Activated T-helper 17 cell treated with anti-CD3 and anti-CD28 coated beads, Interleukin-2, amount 50 U/mL, for 72 hours (primary cell): ENCODE measurements at regions not wholly inside any gene's neighbourhood (a gene's known extent, or its start where the extent isn't known, plus 50 kb on each side); places are given as distances from the start of the nearest gene placed in this dataset.

Source experiments
- ATAC-seq: fragments of 150-1000 bp; cut with Tn5 transposase; replicated peaks from 2 replicates; pipeline ENCODE4 v1.10.0; 2021; ENCODE audit warnings: mild to moderate bottlenecking, moderate library complexity
- H3K27ac Mint-ChIP-seq: one replicate; pipeline ENCODE4 v1.8.0; 2022; ENCODE audit warnings: mixed read lengths
- H3K27me3 Mint-ChIP-seq: one replicate; pipeline ENCODE4 v1.8.0; 2022; ENCODE audit warnings: mixed read lengths
- H3K36me3 Mint-ChIP-seq: one replicate; pipeline ENCODE4 v1.8.0; 2022; ENCODE audit warnings: low read depth, mild to moderate bottlenecking, mixed read lengths
- H3K4me1 Mint-ChIP-seq: one replicate; pipeline ENCODE4 v1.8.0; 2022; ENCODE audit warnings: mixed read lengths
- H3K4me3 Mint-ChIP-seq: one replicate; pipeline ENCODE4 v1.8.0; 2022; ENCODE audit warnings: mild to moderate bottlenecking, mixed read lengths
- H3K9me3 Mint-ChIP-seq: one replicate; pipeline ENCODE4 v1.8.0; 2022; ENCODE audit warnings: mixed read lengths

- H3K9me3 Mint-ChIP-seq: peaks cover 6% of the 10 kb centered on the region
- no peak for ATAC-seq
- no peak overlapping the region for H3K4me3 Mint-ChIP-seq
- peaks cover 7% of the 10 kb centered on the region for H3K27me3 Mint-ChIP-seq
- H3K27ac Mint-ChIP-seq: no peak overlapping the region
- no peaks in the 10 kb centered on the region for H3K36me3 Mint-ChIP-seq
- no peaks in the 10 kb centered on the region for H3K4me1 Mint-ChIP-seq
These were observed 437.7 kb upstream of the ZNF507 start for GRCh38 chr19:31907661-31908060.

- Mint-ChIP-seq H3K9me3 (peaks cover 6% of the 10 kb centered on the region), H3K4me1 (no peaks in the 10 kb centered on the region), H3K4me3 (no peak overlapping the region), H3K27me3 (peaks cover 7% of the 10 kb centered on the region), H3K27ac (no peak overlapping the region), H3K36me3 (no peaks in the 10 kb centered on the region)
- no peak for ATAC-seq
These were observed 437.3 kb upstream of the ZNF507 start for GRCh38 chr19:31908080-31908479.

- no peaks in the 10 kb centered on the region for H3K36me3 Mint-ChIP-seq
- ATAC-seq: no peak
These were observed 436.7 kb upstream of the ZNF507 start for GRCh38 chr19:31908496-31909225.

GRCh38 chr19:31910224-31910623 is 435.2 kb upstream of the ZNF507 start:
- H3K4me3 Mint-ChIP-seq: no peak overlapping the region
- no peaks in the 10 kb centered on the region for H3K4me1 Mint-ChIP-seq
- H3K27ac Mint-ChIP-seq: no peak overlapping the region
- peaks cover 3% of the 10 kb centered on the region for H3K9me3 Mint-ChIP-seq
- no peaks in the 10 kb centered on the region for H3K27me3 Mint-ChIP-seq
- no peak for ATAC-seq
- no peaks in the 10 kb centered on the region for H3K36me3 Mint-ChIP-seq

More at GRCh38 chr19:31908496-31909225, 436.7 kb upstream of the ZNF507 start:
- no peak overlapping the region for H3K4me3 Mint-ChIP-seq
- no peaks in the 10 kb centered on the region for H3K4me1 Mint-ChIP-seq
- H3K27me3 Mint-ChIP-seq: peaks cover 5% of the 10 kb centered on the region
- no peak overlapping the region for H3K27ac Mint-ChIP-seq
- H3K9me3 Mint-ChIP-seq: peaks cover 5% of the 10 kb centered on the region

GRCh38 chr19:31911577-31911976 is 433.8 kb upstream of the ZNF507 start:
- Mint-ChIP-seq H3K27me3 (no peaks in the 10 kb centered on the region), H3K9me3 (no peaks in the 10 kb centered on the region), H3K36me3 (no peaks in the 10 kb centered on the region), H3K27ac (no peak overlapping the region), H3K4me1 (no peaks in the 10 kb centered on the region), H3K4me3 (no peak overlapping the region)
- ATAC-seq: no peak

- Mint-ChIP-seq H3K27ac (no peak overlapping the region), H3K9me3 (no peaks in the 10 kb centered on the region), H3K4me3 (no peak overlapping the region), H3K4me1 (no peaks in the 10 kb centered on the region), H3K36me3 (no peaks in the 10 kb centered on the region), H3K27me3 (no peaks in the 10 kb centered on the region)
- ATAC-seq: no peak
These were observed 432.2 kb upstream of the ZNF507 start for GRCh38 chr19:31913103-31913661.

- H3K4me3 Mint-ChIP-seq: no peak overlapping the region
- no peaks in the 10 kb centered on the region for H3K27me3 Mint-ChIP-seq
- peaks cover 9% of the 10 kb centered on the region for H3K9me3 Mint-ChIP-seq
- no peaks in the 10 kb centered on the region for H3K4me1 Mint-ChIP-seq
- no peak for ATAC-seq
- H3K27ac Mint-ChIP-seq: no peak overlapping the region
- no peaks in the 10 kb centered on the region for H3K36me3 Mint-ChIP-seq
These were observed 415.0 kb upstream of the ZNF507 start for GRCh38 chr19:31930401-31930800.

- peaks cover 17% of the 10 kb centered on the region for H3K9me3 Mint-ChIP-seq
- H3K4me3 Mint-ChIP-seq: no peak overlapping the region
- H3K4me1 Mint-ChIP-seq: no peaks in the 10 kb centered on the region
- peaks cover 14% of the 10 kb centered on the region for H3K27me3 Mint-ChIP-seq
- no peak overlapping the region for H3K27ac Mint-ChIP-seq
- ATAC-seq: no peak
- no peaks in the 10 kb centered on the region for H3K36me3 Mint-ChIP-seq
These were observed 407.4 kb upstream of the ZNF507 start for GRCh38 chr19:31937983-31938382.

- Mint-ChIP-seq H3K9me3 (peaks cover 17% of the 10 kb centered on the region), H3K36me3 (no peaks in the 10 kb centered on the region), H3K27me3 (peaks cover 14% of the 10 kb centered on the region), H3K27ac (no peak overlapping the region), H3K4me1 (no peaks in the 10 kb centered on the region), H3K4me3 (no peak overlapping the region)
- ATAC-seq: no peak
These were observed 406.7 kb upstream of the ZNF507 start for GRCh38 chr19:31938675-31939074.

- no peak overlapping the region for H3K4me3 Mint-ChIP-seq
- H3K4me1 Mint-ChIP-seq: no peaks in the 10 kb centered on the region
- H3K36me3 Mint-ChIP-seq: no peaks in the 10 kb centered on the region
- peaks cover 13% of the 10 kb centered on the region for H3K9me3 Mint-ChIP-seq
- no peak overlapping the region for H3K27ac Mint-ChIP-seq
- no peak for ATAC-seq
- peaks cover 14% of the 10 kb centered on the region for H3K27me3 Mint-ChIP-seq
These were observed 405.0 kb upstream of the ZNF507 start for GRCh38 chr19:31940396-31940795.

- Mint-ChIP-seq H3K9me3 (peaks cover under 1% of the 10 kb centered on the region), H3K4me1 (no peaks in the 10 kb centered on the region), H3K27ac (no peak overlapping the region), H3K4me3 (no peak overlapping the region), H3K27me3 (no peaks in the 10 kb centered on the region), H3K36me3 (no peaks in the 10 kb centered on the region)
- no peak for ATAC-seq
These were observed 402.2 kb upstream of the ZNF507 start for GRCh38 chr19:31943191-31943661.

- Mint-ChIP-seq H3K4me3 (no peak overlapping the region), H3K4me1 (no peaks in the 10 kb centered on the region), H3K27me3 (no peaks in the 10 kb centered on the region), H3K36me3 (no peaks in the 10 kb centered on the region), H3K9me3 (no peaks in the 10 kb centered on the region), H3K27ac (no peak overlapping the region)
- ATAC-seq: no peak
These were observed 401.6 kb upstream of the ZNF507 start for GRCh38 chr19:31943778-31944177.

GRCh38 chr19:31944326-31944725 is 401.1 kb upstream of the ZNF507 start:
- no peak for ATAC-seq

GRCh38 chr19:31946491-31946890 is 398.9 kb upstream of the ZNF507 start:
- no peaks in the 10 kb centered on the region for H3K27me3 Mint-ChIP-seq
- ATAC-seq: no peak
- no peak overlapping the region for H3K27ac Mint-ChIP-seq
- no peaks in the 10 kb centered on the region for H3K4me1 Mint-ChIP-seq
- H3K9me3 Mint-ChIP-seq: no peaks in the 10 kb centered on the region
- no peak overlapping the region for H3K4me3 Mint-ChIP-seq
- H3K36me3 Mint-ChIP-seq: no peaks in the 10 kb centered on the region

More at GRCh38 chr19:31944326-31944725, 401.1 kb upstream of the ZNF507 start:
- no peaks in the 10 kb centered on the region for H3K4me1 Mint-ChIP-seq
- no peak overlapping the region for H3K27ac Mint-ChIP-seq
- no peak overlapping the region for H3K4me3 Mint-ChIP-seq
- H3K9me3 Mint-ChIP-seq: no peaks in the 10 kb centered on the region
- no peaks in the 10 kb centered on the region for H3K36me3 Mint-ChIP-seq
- H3K27me3 Mint-ChIP-seq: no peaks in the 10 kb centered on the region

GRCh38 chr19:31947436-31948115 is 397.8 kb upstream of the ZNF507 start:
- H3K9me3 Mint-ChIP-seq: peaks cover 7% of the 10 kb centered on the region
- no peak for ATAC-seq
- no peaks in the 10 kb centered on the region for H3K4me1 Mint-ChIP-seq
- H3K36me3 Mint-ChIP-seq: no peaks in the 10 kb centered on the region
- H3K4me3 Mint-ChIP-seq: no peak overlapping the region
- H3K27me3 Mint-ChIP-seq: no peaks in the 10 kb centered on the region
- H3K27ac Mint-ChIP-seq: no peak overlapping the region
